Right renal pelvis (tissue), 4 donors: ENCODE measurements at regions not wholly inside any gene's neighbourhood (a gene's known extent, or its start where the extent isn't known, plus 50 kb on each side); places are given as distances from the start of the nearest gene placed in this dataset.

ENCODE experiments used
- DNase-seq, 4 donors: peaks; one replicate each; pipeline ENCODE4 v3.0.0-alpha.2; 2013; ENCODE audit warnings: low read depth in 4 of 4, low spot score in 3 of 4, missing footprints in 1 of 4

DNA sequence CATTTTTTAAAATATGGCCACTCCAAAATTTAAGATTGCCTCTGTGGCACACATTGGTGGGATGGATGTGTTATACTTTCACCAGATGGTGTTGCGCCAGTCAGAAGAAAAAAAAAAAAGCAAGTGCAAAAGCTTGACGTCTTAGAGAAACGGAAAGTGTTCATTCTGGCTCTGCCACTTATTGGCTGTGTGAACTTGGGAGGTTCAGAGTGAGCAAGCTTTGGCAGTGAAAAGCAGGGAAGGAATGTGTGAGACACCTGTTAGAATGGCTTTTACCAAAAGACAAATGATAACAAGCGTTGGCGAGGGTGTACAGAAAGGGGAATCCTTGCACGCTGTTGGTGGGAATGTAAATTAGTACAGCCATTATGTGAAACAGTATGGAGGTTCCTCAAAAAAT lies 298.0 kb downstream of the TMEM114 start:
- DNase-seq: no peak

- no peak for DNase-seq
Measured at GRCh38 chr16:8286348-8286747, 304.0 kb downstream of the TMEM114 start.

DNA sequence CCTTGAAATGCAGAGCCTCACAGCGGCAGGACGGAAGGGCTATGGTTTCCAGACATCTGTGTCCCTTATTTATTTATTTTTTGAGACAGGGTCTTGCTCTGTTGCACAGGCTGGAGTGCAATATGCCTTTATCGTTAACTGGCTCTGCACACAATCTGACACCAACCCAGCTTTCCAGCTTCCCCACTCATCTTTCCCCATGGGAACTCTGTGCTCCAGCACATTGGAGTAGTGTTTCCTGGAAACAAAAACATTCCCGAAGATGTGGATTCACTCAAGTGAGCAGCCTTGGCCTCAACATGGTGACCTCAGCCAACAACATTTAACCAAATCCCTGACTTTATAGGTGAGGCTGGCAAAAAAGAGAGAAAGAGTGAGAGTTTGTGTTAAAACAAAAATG lies 307.1 kb downstream of the TMEM114 start:
- peak in 2 of 4 donors; percentile 5 for DNase-seq

DNA sequence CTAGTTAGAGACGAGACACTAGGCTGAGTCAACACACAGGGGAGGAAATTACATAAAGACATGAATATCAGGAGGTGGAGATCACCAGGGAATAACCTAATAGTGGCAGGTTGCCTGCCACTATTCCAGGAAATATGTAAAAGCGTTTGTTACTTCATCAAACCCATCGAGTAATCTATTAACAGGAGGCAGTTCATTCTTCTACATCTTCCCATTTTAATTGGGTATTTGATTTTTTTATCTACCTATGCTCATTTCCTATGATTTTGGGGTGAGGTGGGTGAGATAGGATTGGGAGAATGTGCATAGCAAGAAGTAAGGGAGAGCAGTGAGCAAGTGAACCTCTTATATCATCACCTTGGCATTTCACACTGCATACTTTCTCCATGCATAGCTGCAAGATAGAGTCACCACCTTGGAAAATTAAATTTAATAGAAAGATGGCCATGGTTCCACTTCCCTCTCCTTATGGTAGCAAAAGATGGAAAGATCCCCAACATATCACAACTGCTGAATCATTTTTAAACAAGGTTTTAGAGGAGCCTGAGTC lies 312.2 kb downstream of the TMEM114 start:
- no peak for DNase-seq

DNA sequence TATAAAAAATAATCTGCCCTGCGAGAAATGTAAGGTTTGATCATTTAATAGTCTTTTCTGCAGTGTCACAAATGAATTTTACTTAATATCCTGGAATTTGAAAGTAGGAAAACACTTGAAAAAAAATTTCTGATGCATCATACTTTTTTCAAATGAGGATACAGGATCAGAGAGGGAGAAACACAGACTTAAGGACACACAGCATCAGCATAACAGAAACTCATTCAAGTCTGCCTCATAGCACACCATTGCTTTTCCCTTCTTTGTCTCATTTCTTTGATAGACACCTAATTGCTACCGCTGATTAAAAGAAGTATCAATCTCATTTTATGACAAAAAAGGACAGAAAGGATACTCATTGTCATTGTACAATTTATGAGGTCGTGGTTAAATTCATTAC lies 319.0 kb downstream of the TMEM114 start:
- no peak for DNase-seq

- DNase-seq: no peak
Measured at GRCh38 chr16:8262299-8262698, 328.0 kb downstream of the TMEM114 start.

DNA sequence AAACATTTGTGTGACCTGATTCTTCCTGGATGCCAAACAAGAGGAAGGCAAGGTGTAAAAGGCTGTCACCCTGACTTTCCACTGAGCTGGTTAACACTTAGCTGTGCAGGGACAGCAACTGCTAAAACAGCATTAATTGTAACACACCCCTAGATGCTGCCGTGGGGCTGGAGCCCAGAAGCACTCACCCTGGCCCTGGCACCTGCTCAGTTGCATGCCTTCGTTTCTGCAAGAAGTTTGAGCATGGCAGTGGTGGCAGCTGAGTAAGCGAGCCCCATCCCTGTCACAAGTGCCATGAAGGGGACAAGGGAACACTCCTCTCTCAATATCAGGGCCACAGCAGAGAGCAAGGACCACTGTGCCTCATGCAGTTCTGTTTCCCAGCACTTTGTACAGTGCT lies 330.2 kb downstream of the TMEM114 start:
- DNase-seq: no peak

GRCh38 chr16:8258523-8258922 lies 331.8 kb downstream of the TMEM114 start:
- no peak for DNase-seq

DNA sequence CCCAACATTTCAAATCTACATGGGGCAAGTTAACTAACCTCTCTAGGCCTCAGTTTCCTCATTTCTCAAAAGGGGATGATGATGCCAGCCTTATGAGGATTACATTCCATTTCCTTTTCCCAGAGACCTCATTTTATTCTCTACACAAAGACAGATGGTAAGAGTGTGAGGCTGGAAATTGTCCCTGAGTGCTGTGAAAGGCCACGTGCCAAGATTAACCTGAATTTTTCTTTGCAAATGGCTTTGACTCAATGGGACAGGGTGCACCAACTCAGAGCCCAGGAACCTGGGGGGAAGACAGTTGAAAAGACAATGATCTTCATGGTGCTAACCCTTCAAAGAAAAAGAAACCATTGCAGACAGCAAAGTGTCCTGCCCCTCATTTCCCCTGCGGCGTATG lies 332.8 kb downstream of the TMEM114 start:
- no peak for DNase-seq

- DNase-seq: no peak
Measured at GRCh38 chr16:8254405-8254804, 335.9 kb downstream of the TMEM114 start.

DNA sequence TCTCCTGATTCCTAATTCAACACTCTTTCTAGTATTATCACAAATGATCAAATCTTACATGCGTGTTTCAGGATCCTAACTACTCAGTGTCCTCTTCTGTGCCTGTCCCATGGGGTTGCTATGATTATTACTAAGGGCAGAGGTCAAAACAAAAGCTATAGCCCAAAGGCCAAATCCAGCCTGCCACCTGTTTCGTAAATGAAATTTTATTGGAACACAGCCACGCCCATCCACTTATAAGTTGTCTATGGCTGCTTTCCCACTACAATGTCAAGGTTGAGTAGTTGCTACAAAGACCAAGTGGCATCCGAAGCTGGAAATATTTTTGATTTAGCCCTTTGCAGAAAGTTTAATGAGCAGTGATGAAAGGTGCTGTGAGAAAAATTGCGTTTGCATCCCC lies 336.6 kb downstream of the TMEM114 start:
- no peak for DNase-seq

- no peak for DNase-seq
Measured at GRCh38 chr16:8251727-8252126, 338.6 kb downstream of the TMEM114 start.

DNA sequence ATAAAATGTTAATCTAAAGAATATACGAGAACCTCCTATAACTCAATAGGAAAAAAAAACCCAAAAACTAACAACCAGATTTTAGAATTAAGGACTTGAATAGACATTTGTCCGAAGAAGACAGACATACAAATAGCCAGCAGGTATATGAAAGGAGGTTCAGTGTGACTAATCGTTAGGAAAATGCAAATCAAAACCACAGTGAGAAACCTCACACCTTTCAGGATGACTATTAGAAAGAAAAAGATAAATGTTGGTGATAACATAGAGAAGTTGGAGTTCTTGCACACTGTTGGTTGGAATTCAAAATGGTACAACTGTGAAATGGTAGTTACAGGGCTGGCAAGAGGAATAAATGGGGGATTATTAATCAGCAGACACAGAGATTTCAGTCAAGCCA lies 339.0 kb downstream of the TMEM114 start:
- no peak for DNase-seq

GRCh38 chr16:8247993-8248392 lies 342.3 kb downstream of the TMEM114 start:
- DNase-seq: no peak

GRCh38 chr16:8243981-8244380 lies 346.3 kb downstream of the TMEM114 start:
- no peak for DNase-seq

DNA sequence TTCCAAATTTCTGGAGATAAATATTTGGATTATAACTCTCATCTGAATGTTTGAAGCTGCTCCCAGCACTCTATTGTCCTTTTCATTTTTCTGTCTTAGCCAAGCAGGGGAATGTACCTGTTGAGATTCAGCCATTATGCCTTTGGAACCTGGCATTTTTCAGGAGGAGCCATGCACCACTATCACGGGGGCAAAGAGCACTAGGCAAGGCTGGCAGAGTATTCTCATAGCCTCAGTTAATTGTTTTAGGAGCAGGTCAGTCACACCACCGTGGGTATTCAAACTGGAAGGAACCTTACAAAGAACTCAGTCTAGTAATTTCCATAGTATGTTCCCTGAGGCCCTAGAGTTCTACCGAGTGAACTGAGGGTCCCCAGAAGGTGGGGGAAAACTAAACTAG lies 348.9 kb downstream of the TMEM114 start:
- no peak for DNase-seq

DNA sequence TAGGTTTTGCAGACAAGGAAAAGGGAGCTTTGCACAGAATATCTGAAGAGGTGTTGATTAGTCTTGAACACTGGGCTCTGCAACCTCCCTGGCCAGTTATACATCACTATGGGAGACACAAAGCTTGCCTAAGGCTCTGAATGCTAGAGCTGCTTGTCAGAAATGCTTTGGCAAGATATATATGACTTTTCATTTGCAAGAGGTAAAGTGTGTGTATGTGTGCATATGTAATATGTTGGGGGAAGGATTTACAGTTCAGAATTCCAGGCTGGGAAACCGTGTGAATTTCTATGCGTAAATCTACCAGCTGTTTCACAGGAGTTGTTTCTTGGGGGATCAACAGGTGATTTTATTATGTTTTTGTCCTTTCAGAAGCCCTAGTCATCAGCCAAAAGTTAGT lies 350.9 kb downstream of the TMEM114 start:
- no peak for DNase-seq

GRCh38 chr16:8237452-8237851 lies 352.9 kb downstream of the TMEM114 start:
- DNase-seq: no peak

DNA sequence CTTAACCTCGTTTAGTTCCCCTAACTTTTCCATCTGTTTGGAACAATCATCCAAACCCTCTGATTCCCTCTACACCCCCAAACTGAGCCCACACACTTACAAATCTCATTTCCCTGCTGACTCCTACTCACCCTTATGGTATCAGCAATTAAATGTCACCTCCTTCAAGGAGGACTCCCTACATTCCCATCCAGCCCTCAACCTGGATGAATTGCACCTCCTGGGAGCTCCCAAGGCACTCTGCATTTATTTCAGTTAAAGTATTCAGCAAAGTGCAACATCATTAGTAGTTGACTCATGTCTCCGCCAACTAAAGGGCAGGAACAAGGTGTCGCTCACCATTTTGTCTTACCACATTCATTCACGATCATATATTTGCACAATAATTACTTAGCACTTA lies 353.5 kb downstream of the TMEM114 start:
- DNase-seq: no peak

DNA sequence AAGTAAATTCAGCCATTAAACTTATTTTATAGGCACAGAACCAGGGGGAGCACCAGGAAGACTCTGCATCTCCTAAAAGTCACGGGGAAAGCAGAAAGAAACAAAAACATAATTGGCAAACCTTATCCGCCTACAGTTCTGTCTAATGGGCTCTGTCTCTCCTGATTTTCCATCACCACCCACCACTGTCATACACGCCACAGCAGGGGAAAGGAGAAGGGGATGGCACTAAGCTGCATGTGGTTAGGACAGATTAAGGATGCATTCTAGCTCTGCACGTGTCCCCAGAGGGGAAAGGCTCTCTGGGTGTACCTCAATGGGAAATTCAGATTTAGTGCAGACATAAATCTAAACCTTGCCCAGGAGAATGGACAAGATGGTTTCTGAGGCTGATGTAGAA lies 359.8 kb downstream of the TMEM114 start:
- DNase-seq: no peak

DNA sequence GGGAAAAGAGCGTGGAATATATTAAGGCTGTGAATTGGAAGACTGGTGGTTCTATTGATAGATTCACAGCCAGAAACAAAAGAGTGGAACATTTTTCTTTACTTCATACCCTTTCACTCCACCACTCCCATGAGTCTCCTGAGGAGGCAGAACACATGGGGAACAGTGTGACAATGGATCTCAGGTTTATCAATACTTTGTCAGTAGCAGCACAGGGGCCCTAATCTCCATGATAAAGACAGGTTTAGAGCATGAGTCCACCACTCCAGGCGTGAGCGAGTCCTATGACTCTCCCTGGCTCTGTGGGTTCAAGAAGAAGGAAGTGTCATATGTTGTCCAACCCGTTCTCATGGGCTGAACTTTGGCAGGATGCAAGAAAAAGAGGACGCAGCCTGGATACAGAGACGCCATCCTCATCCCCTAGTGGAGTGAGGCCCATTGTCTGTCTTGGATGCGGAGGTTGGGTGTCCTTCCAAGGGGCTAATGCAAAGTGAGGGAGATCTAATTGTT lies 361.2 kb downstream of the TMEM114 start:
- DNase-seq: no peak

- DNase-seq: no peak
Measured at GRCh38 chr16:8217201-8217600, 373.1 kb downstream of the TMEM114 start.

GRCh38 chr16:8204769-8205168 lies 385.5 kb downstream of the TMEM114 start:
- no peak for DNase-seq
